GM23338 (cell line): ENCODE measurements at regions not wholly inside any gene's neighbourhood (a gene's known extent, or its start where the extent isn't known, plus 50 kb on each side); places are given as distances from the start of the nearest gene placed in this dataset.
A peak's percentile ranks its signal among the peaks of the same experiment; 100 is the strongest.

Experiments used
- ATAC-seq: fragments of 200-7000 bp; cut with Tn5 transposase; 3 replicates; pipeline ENCODE4 v1.9.1; 2020
- DNase-seq: peaks from one replicate; pipeline ENCODE4 v3.0.0-alpha.2; 2015; ENCODE audit warnings: low spot score
- H2AFZ ChIP-seq: fragments of 200-600 bp; sonication (generic); 2 replicates; pipeline ENCODE4 v1.8.0; 2016; ENCODE audit warnings: antibody characterized with exemption, mild to moderate bottlenecking, moderate library complexity
- H3F3A ChIP-seq: fragments of 200-600 bp; sonication (generic); replicated peaks from 2 replicates; pipeline ENCODE4 v1.8.0; 2017; ENCODE audit warnings: antibody characterized with exemption, mixed run types, low read depth
- H3K27ac ChIP-seq: fragments of 200-600 bp; sonication (generic); 2 replicates; pipeline ENCODE4 v1.6.1; 2016; ENCODE audit warnings: low read depth
- H3K27me3 ChIP-seq: fragments of 200-600 bp; sonication (generic); 2 replicates; pipeline ENCODE4 v1.8.0; 2016; ENCODE audit warnings: mild to moderate bottlenecking, mixed run types, moderate library complexity; ENCODE audit not compliant: insufficient read depth
- H3K36me3 ChIP-seq: fragments of 200-600 bp; sonication (generic); 2 replicates; pipeline ENCODE4 v1.8.0; 2016; ENCODE audit warnings: mild to moderate bottlenecking; ENCODE audit not compliant: insufficient read depth
- H3K4me1 ChIP-seq: fragments of 200-600 bp; sonication (generic); 2 replicates; pipeline ENCODE4 v1.8.0; 2016; ENCODE audit warnings: mild to moderate bottlenecking, moderate library complexity; ENCODE audit not compliant: insufficient read depth
- H3K4me2 ChIP-seq: fragments of 200-600 bp; sonication (generic); 2 replicates; pipeline ENCODE4 v1.7.1; 2017; ENCODE audit warnings: mixed run types
- H3K4me3 ChIP-seq: fragments of 200-600 bp; sonication (generic); 2 replicates; pipeline ENCODE4 v1.6.1; 2016; ENCODE audit warnings: mixed run types
- H3K79me2 ChIP-seq: fragments of 200-600 bp; sonication (generic); replicated peaks from 2 replicates; pipeline ENCODE4 v1.8.0; 2017; ENCODE audit warnings: mild to moderate bottlenecking; ENCODE audit not compliant: insufficient read depth
- H3K9me2 ChIP-seq: fragments of 200-600 bp; sonication (generic); 2 replicates; pipeline ENCODE4 v1.8.0; 2017; ENCODE audit not compliant: insufficient read depth
- H4K20me1 ChIP-seq: fragments of 200-600 bp; sonication (generic); replicated peaks from 2 replicates; pipeline ENCODE4 v1.8.0; 2017; ENCODE audit warnings: mild to moderate bottlenecking; ENCODE audit not compliant: insufficient read depth
- H3K27ac Mint-ChIP-seq: 2 replicates; pipeline ENCODE4 v1.8.0; 2020; ENCODE audit warnings: inconsistent platforms, mild to moderate bottlenecking, moderate library complexity, mixed read lengths
- H3K27me3 Mint-ChIP-seq: 3 replicates; pipeline ENCODE4 v1.8.0; 2022; ENCODE audit warnings: low read depth, mild to moderate bottlenecking, moderate library complexity, mixed read lengths, inconsistent platforms; ENCODE audit not compliant: insufficient read depth, poor library complexity
- H3K36me3 Mint-ChIP-seq: 3 replicates; pipeline ENCODE4 v1.8.0; 2021; ENCODE audit warnings: low read depth, mild to moderate bottlenecking, inconsistent platforms, moderate library complexity, mixed read lengths
- H3K4me1 Mint-ChIP-seq: 3 replicates; pipeline ENCODE4 v1.8.0; 2020; ENCODE audit warnings: mild to moderate bottlenecking, inconsistent platforms, mixed read lengths
- H3K4me3 Mint-ChIP-seq: 3 replicates; pipeline ENCODE4 v1.8.0; 2021; ENCODE audit warnings: moderate library complexity, mild to moderate bottlenecking, inconsistent platforms, mixed read lengths
- H3K9me3 Mint-ChIP-seq: 3 replicates; pipeline ENCODE4 v1.8.0; 2020; ENCODE audit warnings: moderate library complexity, mild to moderate bottlenecking, inconsistent platforms, mixed read lengths
- CREB1 ChIP-seq: fragments of 250-450 bp; sonication (Bioruptor Pico); IDR thresholded peaks from 2 replicates; pipeline ENCODE4 v1.5.0; 2020; ENCODE audit warnings: low read depth, mild to moderate bottlenecking, moderate library complexity
- CTCF ChIP-seq, 2 experiments: fragments of 200-600 bp in 1 of 2; sonication (generic) in 1 of 2; conservative IDR thresholded peaks; 2 replicates each; pipeline versions ENCODE4 v1.5.1 to v1.6.1; 2016 to 2017; ENCODE audit warnings: antibody characterized with exemption in 2 of 2, low read depth in 2 of 2, mild to moderate bottlenecking in 2 of 2, moderate library complexity in 1 of 2
- EZH2 ChIP-seq: fragments of 200-600 bp; sonication (generic); IDR thresholded peaks from one replicate; pipeline ENCODE4 v1.8.0; 2017; ENCODE audit warnings: antibody characterized with exemption, mild to moderate bottlenecking, low read depth; ENCODE audit not compliant: unreplicated experiment
- EZH2phosphoT487 ChIP-seq: fragments of 200-600 bp; sonication (generic); IDR thresholded peaks from one replicate; pipeline ENCODE4 v1.8.1; 2018; ENCODE audit warnings: antibody characterized with exemption; ENCODE audit not compliant: unreplicated experiment
- NANOG ChIP-seq: IDR thresholded peaks from 2 replicates; pipeline ENCODE4 v1.6.1; 2016; ENCODE audit warnings: antibody characterized with exemption, borderline replicate concordance
- REST ChIP-seq: IDR thresholded peaks from one replicate; pipeline ENCODE4 v1.6.1; 2018; ENCODE audit warnings: antibody characterized with exemption; ENCODE audit not compliant: unreplicated experiment
- STAT1 ChIP-seq: IDR thresholded peaks from one replicate; pipeline ENCODE4 v1.6.1; 2016; ENCODE audit warnings: antibody characterized with exemption; ENCODE audit not compliant: unreplicated experiment
- ZNF114 ChIP-seq: fragments of 250-450 bp; sonication (Bioruptor Pico); IDR thresholded peaks from 2 replicates; pipeline ENCODE4 v1.5.0; 2020; ENCODE audit warnings: mild to moderate bottlenecking, moderate library complexity
- ZNF331 ChIP-seq: fragments of 250-450 bp; sonication (Bioruptor Pico); IDR thresholded peaks from 2 replicates; pipeline ENCODE4 v1.5.0; 2020; ENCODE audit warnings: low read depth, mild to moderate bottlenecking, moderate library complexity
- TF ChIP-seq, protein P1 (sequence below): IDR thresholded peaks from 2 replicates; pipeline ENCODE4 v1.6.1; 2016; ENCODE audit warnings: antibody characterized with exemption

- TF ChIP-seq ZNF114: no peak
- no peak for TF ChIP-seq CREB1 (CRISPR knock-in tag)
- no peak for TF ChIP-seq EZH2phosphoT487
- TF ChIP-seq NANOG: no peak
- TF ChIP-seq EZH2: no peak
- TF ChIP-seq CTCF (conservative IDR thresholded peaks at IDR 0.05; ENCODE audit: low read depth in 2 of 2): no peak
- TF ChIP-seq ZNF331 (CRISPR knock-in tag): no peak
- no peak for TF ChIP-seq REST
Measured at GRCh38 chr16:62253966-62254365, 217.7 kb upstream of the CDH8 start (continued).

GRCh38 chr16:62249069-62249468, 212.8 kb upstream of the CDH8 start:
- H3K27ac ChIP-seq: no peak overlapping the region

More at GRCh38 chr16:62249069-62249468, 212.8 kb upstream of the CDH8 start:
- Histone ChIP-seq H2AFZ (no peak overlapping the region), H3K4me2 (no peak overlapping the region), H4K20me1 (no peaks in the 10 kb centered on the region), H3K9me2 (no peaks in the 10 kb centered on the region), H3K27me3 (no peaks in the 10 kb centered on the region), H3K36me3 (no peaks in the 10 kb centered on the region; the same call in 1 of the 2 replicates), H3K79me2 (no peaks in the 10 kb centered on the region), H3K4me3 (no peak overlapping the region), H3K4me1 (0 out of 2 replicates have a peak, but pooled peaks cover 2% of the 10 kb centered on the region), H3F3A (no peaks in the 10 kb centered on the region)
- DNase-seq (peak; percentile 18), ATAC-seq (peak; percentile 35; the same call in 1 of the 3 replicates)
- Mint-ChIP-seq H3K9me3 (no peaks in the 10 kb centered on the region), H3K27me3 (no peaks in the 10 kb centered on the region), H3K36me3 (no peaks in the 10 kb centered on the region), H3K4me1 (peaks cover 10% of the 10 kb centered on the region; the same call in 2 of the 3 replicates), H3K27ac (no peak overlapping the region), H3K4me3 (no peak overlapping the region)
- TF ChIP-seq ZNF331 (CRISPR knock-in tag) (no peak), STAT1 (no peak), EZH2 (no peak), CREB1 (CRISPR knock-in tag) (no peak), EZH2phosphoT487 (no peak), CTCF (conservative IDR thresholded peaks at IDR 0.05; ENCODE audit: low read depth in 2 of 2) (peak in 1 of 2 experiments; percentile 29; a peak in 2 of 4 replicates)
- TF ChIP-seq, protein P1, sequence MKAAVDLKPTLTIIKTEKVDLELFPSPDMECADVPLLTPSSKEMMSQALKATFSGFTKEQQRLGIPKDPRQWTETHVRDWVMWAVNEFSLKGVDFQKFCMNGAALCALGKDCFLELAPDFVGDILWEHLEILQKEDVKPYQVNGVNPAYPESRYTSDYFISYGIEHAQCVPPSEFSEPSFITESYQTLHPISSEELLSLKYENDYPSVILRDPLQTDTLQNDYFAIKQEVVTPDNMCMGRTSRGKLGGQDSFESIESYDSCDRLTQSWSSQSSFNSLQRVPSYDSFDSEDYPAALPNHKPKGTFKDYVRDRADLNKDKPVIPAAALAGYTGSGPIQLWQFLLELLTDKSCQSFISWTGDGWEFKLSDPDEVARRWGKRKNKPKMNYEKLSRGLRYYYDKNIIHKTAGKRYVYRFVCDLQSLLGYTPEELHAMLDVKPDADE: no peak
